OCI-LY7 (cell line): ENCODE measurements at regions not wholly inside any gene's neighbourhood (a gene's known extent, or its start where the extent isn't known, plus 50 kb on each side); places are given as distances from the start of the nearest gene placed in this dataset.

ENCODE experiments used
- BruUV-seq: library from RNA; stranded (reverse); fragments of 400-500 nt; replicated peaks from 2 replicates; lab custom pipeline; 2021; lab: Mats Ljungman, UMichigan
- CTCF ChIA-PET: fragments of 300-600 bp; sonication (Branson Sonifier 250); formaldehyde crosslinking; loops from one replicate; lab custom pipeline; 2022; ENCODE audit warnings: antibody characterized with exemption; ENCODE audit not compliant: unreplicated experiment; lab: Charles Lee
- POLR2A ChIA-PET: fragments of 300-600 bp; sonication (Branson Sonifier 250); formaldehyde crosslinking; loops from one replicate; lab custom pipeline; 2022; ENCODE audit warnings: antibody characterized with exemption; lab: Charles Lee
- DNase-seq: peaks from one replicate; pipeline ENCODE4 v3.0.0-alpha.2; 2015; ENCODE audit warnings: low spot score
- H2AFZ ChIP-seq: fragments of 200-600 bp; sonication (generic), shearing (Covaris generic); 2 replicates; pipeline ENCODE4 v1.6.1; 2014; ENCODE audit warnings: mild to moderate bottlenecking, antibody characterized with exemption, low read length, moderate library complexity
- H3K27ac ChIP-seq: fragments of 200-600 bp; sonication (generic); 2 replicates; pipeline ENCODE4 v1.5.1; 2014; ENCODE audit warnings: mixed run types, low read depth, mild to moderate bottlenecking, moderate library complexity, low read length, inconsistent platforms; ENCODE audit not compliant: poor library complexity, severe bottlenecking
- H3K36me3 ChIP-seq: fragments of 200-600 bp; sonication (generic); 2 replicates; pipeline ENCODE4 v1.6.1; 2014; ENCODE audit warnings: mild to moderate bottlenecking, antibody characterized with exemption, low read length, moderate library complexity, mixed read lengths; ENCODE audit not compliant: insufficient read depth
- H3K4me1 ChIP-seq: fragments of 200-600 bp; sonication (generic); 2 replicates; pipeline ENCODE4 v1.5.1; 2014; ENCODE audit warnings: mild to moderate bottlenecking, low read length; ENCODE audit not compliant: insufficient read depth, poor library complexity, severe bottlenecking
- H3K4me2 ChIP-seq: fragments of 200-600 bp; sonication (generic); 2 replicates; pipeline ENCODE4 v1.6.1; 2014; ENCODE audit warnings: mild to moderate bottlenecking, low read length
- H3K4me3 ChIP-seq: fragments of 200-600 bp; sonication (generic); 2 replicates; pipeline ENCODE4 v1.5.1; 2014; ENCODE audit warnings: mild to moderate bottlenecking, low read depth, low read length; ENCODE audit not compliant: poor library complexity, severe bottlenecking
- H3K79me2 ChIP-seq: fragments of 200-600 bp; sonication (generic); 2 replicates; pipeline ENCODE4 v1.6.1; 2016; ENCODE audit warnings: low read depth, mild to moderate bottlenecking, low read length, moderate library complexity, mixed read lengths; ENCODE audit not compliant: insufficient read depth
- H3K9me2 ChIP-seq: fragments of 200-600 bp; sonication (generic); 2 replicates; pipeline ENCODE4 v1.6.1; 2016; ENCODE audit warnings: mild to moderate bottlenecking, low read length, mixed read lengths; ENCODE audit not compliant: insufficient read depth
- H3K9me3 ChIP-seq: fragments of 200-600 bp; sonication (generic); 2 replicates; pipeline ENCODE4 v1.6.1; 2014; ENCODE audit warnings: mild to moderate bottlenecking, mixed run types, low read length, mixed read lengths
- H4K20me1 ChIP-seq: fragments of 200-600 bp; sonication (generic); 2 replicates; pipeline ENCODE4 v1.6.1; 2014; ENCODE audit warnings: mild to moderate bottlenecking, antibody characterized with exemption, low read length, moderate library complexity, mixed read lengths; ENCODE audit not compliant: insufficient read depth
- EZH2phosphoT487 ChIP-seq: fragments of 200-600 bp; sonication (generic); IDR thresholded peaks from 2 replicates; pipeline ENCODE4 v1.6.1; 2018; ENCODE audit warnings: low read depth, borderline replicate concordance, mild to moderate bottlenecking, mixed run types, antibody characterized with exemption, low read length, moderate library complexity, mixed read lengths
- intact Hi-C: fragments of 100-400 bp; cut with micrococcal nuclease; formaldehyde crosslinking; loops from one replicate; pipeline ENCODE4 v1.10.0; 2022; ENCODE audit not compliant: unreplicated experiment
- TF ChIP-seq, protein P1 (sequence below): fragments of 200-600 bp; sonication (generic); conservative IDR thresholded peaks from 2 replicates; pipeline ENCODE4 v1.5.1; 2014; ENCODE audit warnings: mild to moderate bottlenecking, antibody characterized with exemption, low read length, moderate library complexity, mixed read lengths

- TF ChIP-seq, protein P1, sequence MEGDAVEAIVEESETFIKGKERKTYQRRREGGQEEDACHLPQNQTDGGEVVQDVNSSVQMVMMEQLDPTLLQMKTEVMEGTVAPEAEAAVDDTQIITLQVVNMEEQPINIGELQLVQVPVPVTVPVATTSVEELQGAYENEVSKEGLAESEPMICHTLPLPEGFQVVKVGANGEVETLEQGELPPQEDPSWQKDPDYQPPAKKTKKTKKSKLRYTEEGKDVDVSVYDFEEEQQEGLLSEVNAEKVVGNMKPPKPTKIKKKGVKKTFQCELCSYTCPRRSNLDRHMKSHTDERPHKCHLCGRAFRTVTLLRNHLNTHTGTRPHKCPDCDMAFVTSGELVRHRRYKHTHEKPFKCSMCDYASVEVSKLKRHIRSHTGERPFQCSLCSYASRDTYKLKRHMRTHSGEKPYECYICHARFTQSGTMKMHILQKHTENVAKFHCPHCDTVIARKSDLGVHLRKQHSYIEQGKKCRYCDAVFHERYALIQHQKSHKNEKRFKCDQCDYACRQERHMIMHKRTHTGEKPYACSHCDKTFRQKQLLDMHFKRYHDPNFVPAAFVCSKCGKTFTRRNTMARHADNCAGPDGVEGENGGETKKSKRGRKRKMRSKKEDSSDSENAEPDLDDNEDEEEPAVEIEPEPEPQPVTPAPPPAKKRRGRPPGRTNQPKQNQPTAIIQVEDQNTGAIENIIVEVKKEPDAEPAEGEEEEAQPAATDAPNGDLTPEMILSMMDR: no peak
- no peak for TF ChIP-seq EZH2phosphoT487
- no peak overlapping the region for H3K4me3 ChIP-seq
- ChIA-PET CTCF (no interaction called here), POLR2A (interaction anchor here (0.6 to 1.1 kb wide), 2 partner anchors 14 to 51 kb away, joined by 3 to 4 read pairs; no protein-coding TSS in a partner anchor)
- H3K4me2 ChIP-seq: no peak overlapping the region
- H4K20me1 ChIP-seq: no peaks in the 10 kb centered on the region
- no TSS peak for BruUV-seq
- intact Hi-C loops: no loop called here
- DNase-seq: no peak
- no peaks in the 10 kb centered on the region for H3K36me3 ChIP-seq
- no peaks in the 10 kb centered on the region for H3K79me2 ChIP-seq
- no peak overlapping the region for H3K27ac ChIP-seq
- no peak overlapping the region for H2AFZ ChIP-seq
- H3K4me1 ChIP-seq: no peaks in the 10 kb centered on the region
- no peaks in the 10 kb centered on the region for H3K9me3 ChIP-seq
- H3K9me2 ChIP-seq: no peaks in the 10 kb centered on the region
Observed at GRCh38 chr7:155161690-155162089, 91.6 kb downstream of the HTR5A start.

DNA sequence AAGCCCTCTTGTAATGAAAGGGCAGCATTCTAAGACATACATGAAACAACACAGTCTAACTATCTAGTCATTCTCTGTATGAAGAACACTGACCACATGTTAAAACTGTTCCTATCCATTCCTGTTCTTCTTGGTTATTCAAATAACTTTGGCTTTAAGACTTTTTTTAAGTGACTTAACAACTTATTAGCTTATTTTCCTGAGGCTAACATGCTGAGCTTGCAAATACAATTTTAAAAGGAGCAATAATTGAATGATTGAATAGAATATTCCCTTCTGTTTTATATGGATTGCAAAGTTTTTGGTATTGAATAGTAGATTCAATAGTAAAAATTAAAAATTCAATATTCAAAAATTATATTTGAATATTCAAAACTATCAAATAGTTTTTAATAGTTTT, 92.3 kb downstream of the HTR5A start:
- DNase-seq: no peak
- H2AFZ ChIP-seq: no peak overlapping the region
- H3K36me3 ChIP-seq: no peaks in the 10 kb centered on the region
- no peak overlapping the region for H3K4me3 ChIP-seq
- no peak overlapping the region for H3K27ac ChIP-seq
- POLR2A ChIA-PET: interaction anchor here (0.6 to 1.1 kb wide), 2 partner anchors 15 to 51 kb away, joined by 3 to 4 read pairs; no protein-coding TSS in a partner anchor
- H4K20me1 ChIP-seq: no peaks in the 10 kb centered on the region
- intact Hi-C loops: no loop called here
- H3K4me1 ChIP-seq: no peaks in the 10 kb centered on the region
- no peaks in the 10 kb centered on the region for H3K79me2 ChIP-seq
- H3K4me2 ChIP-seq: no peak overlapping the region
- no peak for TF ChIP-seq EZH2phosphoT487
- TF ChIP-seq, protein P1: no peak
- no TSS peak for BruUV-seq
- H3K9me3 ChIP-seq: no peaks in the 10 kb centered on the region
- CTCF ChIA-PET: no interaction called here
- no peaks in the 10 kb centered on the region for H3K9me2 ChIP-seq

- TF ChIP-seq EZH2phosphoT487: no peak
- TF ChIP-seq, protein P1: no peak
- Histone ChIP-seq H3K79me2 (no peaks in the 10 kb centered on the region), H3K9me2 (no peaks in the 10 kb centered on the region), H3K27ac (no peak overlapping the region), H3K4me1 (no peaks in the 10 kb centered on the region), H4K20me1 (no peaks in the 10 kb centered on the region), H3K9me3 (no peaks in the 10 kb centered on the region), H3K4me2 (no peak overlapping the region), H3K36me3 (no peaks in the 10 kb centered on the region), H3K4me3 (no peak overlapping the region), H2AFZ (no peak overlapping the region)
- DNase-seq: no peak
- POLR2A ChIA-PET: no interaction called here
- intact Hi-C loops: no loop called here
- CTCF ChIA-PET: no interaction called here
- BruUV-seq: no TSS peak
Observed at GRCh38 chr7:155163696-155164095, 93.6 kb downstream of the HTR5A start.
